ENCODE measurements at regions not wholly inside any gene's neighbourhood (a gene's known extent, or its start where the extent isn't known, plus 50 kb on each side); places are given as distances from the start of the nearest gene placed in this dataset.

DNA sequence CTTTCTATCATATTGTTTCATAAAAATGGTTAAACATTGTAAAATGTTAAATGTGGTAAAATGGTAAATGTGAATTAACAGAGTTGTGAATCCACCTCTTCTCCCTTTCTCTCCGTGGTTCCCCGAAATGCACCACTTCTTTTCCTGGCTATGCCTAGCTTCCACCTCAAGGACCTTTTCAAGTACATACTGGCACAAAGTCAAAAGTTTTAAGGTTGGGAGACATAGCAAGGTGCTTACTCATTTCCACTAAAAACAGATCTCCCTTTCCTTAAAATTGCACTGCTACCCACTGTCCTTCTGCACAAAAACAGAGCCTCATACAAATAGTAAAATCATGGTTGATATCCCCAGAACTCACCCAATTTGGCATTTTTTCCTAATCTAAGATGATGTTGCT is 558.2 kb downstream of the SLITRK6 start:
- FAIRE-seq (no peak), DNase-seq (ENCODE audit: low spot score) (peak; percentile 35)

DNA sequence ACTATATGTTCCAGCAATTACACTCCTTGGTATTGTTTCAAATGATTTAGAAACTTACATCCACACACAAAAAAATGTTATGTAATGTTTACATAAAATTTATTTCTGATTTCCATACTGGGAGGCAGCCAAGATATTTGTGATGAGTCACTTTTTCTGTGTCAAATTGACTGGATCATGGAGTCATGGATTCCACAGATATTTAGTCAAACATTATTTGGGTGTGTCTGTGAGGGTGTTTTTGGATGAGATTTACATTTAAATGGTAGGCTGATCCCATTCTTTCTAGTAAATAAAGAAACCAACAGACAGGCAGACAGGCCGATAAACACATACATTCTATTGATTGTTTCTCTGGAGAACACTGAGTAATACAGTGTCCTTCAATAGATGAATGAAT is 562.8 kb downstream of the SLITRK6 start:
- FAIRE-seq (no peak), DNase-seq (ENCODE audit: low spot score) (peak; percentile 4)

DNA sequence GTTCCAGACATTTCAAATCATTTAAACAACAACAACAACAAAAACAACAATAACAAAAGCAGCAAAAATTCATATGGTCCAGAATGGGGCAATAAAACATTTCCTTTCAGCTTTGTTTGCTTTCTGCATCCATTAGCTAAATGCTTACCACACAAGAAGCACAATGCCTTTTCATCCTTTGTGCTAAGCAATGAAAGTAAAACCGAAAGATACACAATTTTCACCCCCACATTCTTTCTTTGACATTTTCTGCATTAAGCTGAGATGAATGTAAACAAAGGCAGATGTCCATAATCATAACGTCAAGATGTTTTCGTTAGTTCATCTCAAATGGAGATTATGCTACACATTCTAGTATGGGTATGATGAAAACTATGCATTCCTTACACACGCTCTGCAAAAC is 568.5 kb downstream of the SLITRK6 start:
- FAIRE-seq (no peak), DNase-seq (ENCODE audit: low spot score) (no peak)

DNA sequence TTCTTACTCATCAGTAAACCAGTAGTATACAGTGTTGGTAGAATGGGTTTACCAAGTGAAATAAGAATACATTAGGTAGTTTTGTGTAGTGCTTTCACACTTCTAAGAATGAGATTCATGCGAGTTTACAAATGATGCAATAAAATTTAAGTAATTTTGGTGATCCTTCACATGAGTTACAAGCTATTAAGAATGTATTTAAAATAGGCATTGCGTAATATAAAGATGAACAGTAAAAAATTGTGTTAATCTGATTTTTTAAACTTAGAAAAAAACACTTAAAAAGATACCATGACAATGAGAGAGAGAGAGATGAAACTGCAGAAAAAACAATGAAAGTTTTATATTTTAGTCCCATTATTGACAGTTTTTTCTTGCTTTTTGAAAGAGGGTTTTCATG is 570.5 kb downstream of the SLITRK6 start:
- DNase-seq (ENCODE audit: low spot score) (no peak), FAIRE-seq (no peak)

DNA sequence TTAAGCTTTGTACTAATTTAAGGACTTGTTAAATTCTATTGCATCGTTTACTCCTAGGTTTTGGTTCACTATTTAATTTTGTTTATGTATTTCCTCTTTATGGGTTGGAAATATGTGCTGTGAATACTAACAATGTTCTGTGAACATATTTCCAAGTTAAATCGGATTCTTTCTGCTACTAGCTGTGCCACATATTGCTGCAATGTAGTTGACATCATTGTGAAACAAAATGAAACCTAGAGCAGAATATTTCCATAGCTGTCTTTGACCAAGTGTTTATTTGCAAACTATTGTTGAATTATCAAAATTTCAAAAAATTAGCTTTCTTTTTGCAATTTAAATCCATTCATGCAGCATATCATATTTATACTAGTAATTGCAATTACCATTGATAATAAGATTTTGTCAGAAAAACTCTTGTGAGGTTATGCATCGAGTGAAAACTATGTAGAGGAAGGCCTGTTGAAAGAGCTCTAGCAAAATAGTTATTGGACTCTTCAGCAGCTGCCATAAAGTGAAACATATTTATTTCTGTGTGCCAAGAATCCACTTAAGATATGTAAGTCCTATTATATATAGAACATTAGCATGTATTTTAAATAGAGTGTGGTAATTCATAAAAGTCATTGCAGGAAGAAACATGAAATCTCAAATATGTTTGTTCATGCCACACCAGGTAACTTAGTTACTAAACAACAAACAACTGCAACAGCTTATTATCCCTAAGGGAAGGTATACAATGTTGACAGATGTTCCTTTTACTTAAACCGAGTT is 575.1 kb downstream of the SLITRK6 start:
- no peak for DNase-seq (ENCODE audit: low spot score)
- no peak for FAIRE-seq

DNA sequence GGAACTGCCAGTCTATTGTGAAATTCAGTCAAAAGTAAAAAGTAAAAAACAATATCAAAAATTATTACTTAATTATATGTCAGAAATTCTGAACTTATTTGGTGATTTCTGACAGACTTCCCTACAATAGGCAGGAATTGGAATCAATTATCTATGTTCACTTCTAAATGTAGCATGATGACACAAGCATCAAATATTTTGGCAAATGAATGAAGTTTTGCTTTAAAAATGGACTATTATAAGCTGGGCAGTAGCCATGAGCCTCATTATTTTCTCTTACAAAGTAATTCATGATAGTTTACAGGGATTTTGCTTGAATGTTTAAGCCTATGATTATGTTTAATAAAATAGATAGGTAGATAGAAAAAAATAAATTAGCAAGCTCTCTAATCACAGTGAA is 582.6 kb downstream of the SLITRK6 start:
- DNase-seq (ENCODE audit: low spot score) (no peak), FAIRE-seq (no peak)

DNA sequence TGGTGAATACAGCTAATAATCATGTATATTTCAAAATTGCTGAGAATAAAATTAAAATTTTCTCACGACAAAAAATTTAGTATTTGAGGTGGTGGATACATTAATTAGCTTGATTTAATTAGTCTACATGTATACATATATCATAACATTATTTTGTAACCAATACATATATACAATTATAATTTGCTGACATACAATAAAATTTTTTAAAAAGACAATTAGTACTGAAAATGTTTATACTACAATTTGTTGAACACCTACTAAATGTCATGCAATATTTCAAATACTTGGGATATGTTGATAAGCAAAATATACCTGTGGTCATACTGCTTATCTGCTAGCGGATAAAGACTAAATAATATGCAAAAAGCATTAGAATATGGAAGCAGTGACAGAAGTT is 586.5 kb downstream of the SLITRK6 start:
- DNase-seq (ENCODE audit: low spot score) (no peak), FAIRE-seq (no peak)

DNA sequence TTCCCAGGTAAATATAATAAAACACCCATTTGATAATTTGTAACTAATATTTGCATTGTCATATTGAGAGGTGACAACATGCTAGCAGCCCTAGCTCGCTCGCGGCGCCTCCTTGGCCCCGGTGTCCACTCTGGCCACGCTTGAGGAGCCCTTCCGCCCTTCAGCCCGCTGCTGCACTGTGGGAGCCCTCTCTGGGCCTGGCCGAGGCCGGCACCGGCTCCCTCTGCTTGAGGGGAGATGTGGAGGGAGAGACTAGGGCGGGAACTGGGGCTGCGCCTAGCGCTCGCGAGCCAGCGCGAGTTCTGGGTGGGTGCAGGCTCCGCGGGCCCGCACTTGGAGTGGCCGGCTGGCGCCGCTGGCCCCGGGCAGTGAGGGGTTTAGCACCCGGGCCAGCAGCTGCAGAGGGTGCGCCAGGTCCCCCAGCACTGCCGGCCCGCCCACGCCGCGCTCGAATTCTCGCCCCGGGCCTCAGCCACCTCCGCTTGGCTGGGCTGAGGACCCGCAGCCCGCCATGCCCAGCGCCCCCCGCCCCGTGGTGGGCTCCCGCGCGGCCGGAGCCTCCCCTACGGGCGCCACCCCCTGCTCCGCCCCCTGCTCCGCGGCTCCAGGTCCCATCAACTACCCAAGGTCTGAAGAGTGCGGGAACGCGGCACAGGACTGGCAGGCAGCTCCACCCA is 594.4 kb downstream of the SLITRK6 start:
- FAIRE-seq (no peak), DNase-seq (ENCODE audit: low spot score) (no peak)

DNA sequence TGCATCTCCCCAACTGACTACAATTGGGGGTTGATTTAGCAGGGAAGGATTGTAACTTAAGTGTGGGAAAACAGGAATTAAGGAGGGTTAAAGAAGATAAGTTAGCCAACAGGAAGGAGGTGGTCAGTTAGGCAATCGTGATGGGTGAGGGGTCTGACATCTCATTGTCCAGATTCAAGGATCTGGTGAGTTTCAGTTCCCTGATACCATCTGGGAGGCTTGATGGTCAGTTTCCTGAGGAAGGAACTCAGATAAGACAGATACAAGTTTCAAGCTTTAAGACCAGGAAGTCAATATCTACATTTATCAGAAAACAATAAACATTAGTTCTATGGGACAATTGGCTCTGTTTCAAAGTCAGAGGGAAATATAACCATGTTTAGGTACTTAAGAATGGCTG is 601.8 kb downstream of the SLITRK6 start:
- no peak for FAIRE-seq
- no peak for DNase-seq (ENCODE audit: low spot score)

DNA sequence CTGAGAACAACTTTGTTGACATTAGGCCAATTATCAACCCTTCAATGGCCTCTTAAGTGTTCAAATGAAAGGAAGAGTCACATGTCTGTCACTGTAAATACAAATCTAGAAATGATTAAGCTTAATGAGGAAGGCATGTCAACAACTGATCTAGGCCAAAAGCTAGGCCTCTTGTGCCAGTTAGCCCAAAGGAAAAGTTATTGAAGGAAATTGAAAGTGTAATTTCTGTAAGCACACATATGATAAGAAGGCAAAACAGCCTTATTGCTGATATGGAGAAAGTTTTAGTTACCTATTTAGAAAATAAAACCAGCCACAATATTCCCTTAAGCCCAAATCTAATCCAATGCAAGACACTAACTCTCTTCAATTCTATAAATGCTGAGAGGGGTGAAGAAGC is 604.7 kb downstream of the SLITRK6 start:
- FAIRE-seq = no peak
- no peak for DNase-seq (ENCODE audit: low spot score)

DNA sequence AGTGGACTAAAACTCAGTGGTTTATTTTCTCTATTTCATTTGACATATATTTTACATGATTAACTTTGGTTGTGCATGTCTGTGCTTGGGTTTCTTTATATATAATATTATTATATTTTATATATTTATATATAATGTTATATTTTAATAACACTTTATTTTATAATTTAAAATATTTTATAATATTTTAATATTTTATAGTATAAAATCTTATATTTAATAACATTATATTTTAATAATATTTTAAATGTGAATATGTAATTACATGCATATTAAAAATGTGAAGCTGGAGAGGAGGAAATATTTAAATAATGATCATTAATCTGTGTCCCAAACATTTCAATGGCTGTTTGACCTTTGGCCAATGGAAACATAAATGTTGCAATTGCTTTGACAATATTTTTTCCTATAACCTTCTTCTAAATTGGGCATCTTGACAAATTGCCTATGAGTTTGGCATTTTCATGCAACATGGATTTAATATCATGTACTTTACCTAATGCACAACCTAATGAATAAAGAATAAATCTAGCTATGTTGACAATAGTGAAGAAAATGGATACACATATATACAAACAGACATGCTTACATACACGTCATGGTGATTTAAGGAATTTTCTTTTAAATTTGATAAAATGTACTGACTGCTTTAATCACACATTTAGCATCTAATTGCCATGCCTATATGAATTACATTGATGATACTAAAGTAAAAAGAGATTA is 607.1 kb downstream of the SLITRK6 start:
- FAIRE-seq = no peak
- no peak for DNase-seq (ENCODE audit: low spot score)

DNA sequence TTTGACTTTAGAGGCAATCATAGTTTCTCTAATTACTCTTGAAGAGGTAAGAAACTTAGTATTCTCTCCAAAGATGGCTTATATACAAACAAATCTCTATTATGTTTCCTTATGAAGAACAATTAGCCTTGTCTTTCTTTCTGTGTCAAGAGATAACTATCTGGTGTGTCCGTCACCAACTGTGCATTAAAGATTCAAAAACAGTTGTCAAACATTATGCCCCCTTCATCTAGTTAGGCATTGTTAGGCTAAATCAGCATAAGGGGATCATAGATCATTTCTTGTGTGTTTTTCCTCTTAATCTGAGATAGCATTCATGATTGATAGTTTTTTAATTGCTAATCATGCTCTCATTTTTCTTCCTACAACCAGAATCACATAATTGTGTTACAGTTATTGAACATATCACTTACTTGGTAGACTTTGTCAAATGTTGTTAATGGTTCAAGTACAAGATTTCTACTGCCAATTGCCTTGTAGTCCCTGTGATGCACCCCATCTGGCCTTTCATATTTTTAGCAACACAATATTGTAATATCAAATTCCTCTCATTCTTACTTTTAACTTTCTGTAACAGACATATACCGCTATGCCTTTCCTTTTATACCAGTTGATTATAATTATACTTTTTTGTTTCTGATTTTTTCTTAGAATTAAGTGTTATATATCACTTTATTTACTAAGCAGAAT is 612.7 kb downstream of the SLITRK6 start:
- FAIRE-seq = no peak
- no peak for DNase-seq (ENCODE audit: low spot score)

DNA sequence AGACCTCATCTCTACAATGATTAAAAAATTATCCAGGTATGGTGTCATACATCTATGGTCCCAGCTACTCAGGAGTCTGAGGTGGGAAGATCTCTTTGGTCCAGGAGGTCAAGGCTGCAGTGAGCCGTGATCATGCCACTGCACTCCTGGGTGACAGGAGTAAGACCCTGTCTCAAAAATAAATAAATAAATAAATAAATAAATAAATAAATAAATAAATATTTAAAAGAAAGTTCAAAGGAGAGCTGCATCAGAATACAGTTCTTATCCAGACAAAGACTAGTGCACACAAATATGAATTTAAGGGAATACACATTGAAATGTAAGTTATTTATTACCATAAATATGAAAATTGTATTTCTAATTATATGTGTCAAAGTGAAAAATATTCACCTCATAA is 624.9 kb downstream of the SLITRK6 start:
- DNase-seq (ENCODE audit: low spot score) (no peak), FAIRE-seq (no peak)

DNA sequence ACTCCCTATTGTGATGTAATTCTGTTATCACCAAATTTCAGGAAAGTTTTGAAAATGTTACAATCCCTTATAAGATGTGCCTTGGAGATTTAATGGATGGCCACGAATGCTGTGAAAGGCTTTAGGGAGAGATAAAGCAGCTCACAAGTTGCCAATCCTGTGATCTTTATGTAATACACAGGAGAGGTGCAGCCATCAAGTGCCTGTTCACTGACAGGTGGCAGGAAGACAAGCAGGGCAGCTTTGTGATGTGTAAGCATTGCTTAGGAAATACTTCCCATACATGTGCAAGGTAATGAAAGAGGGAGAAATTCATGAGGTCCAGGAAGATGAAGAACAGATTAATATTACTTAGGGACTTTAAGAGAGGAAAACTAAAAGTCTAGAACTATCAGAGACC is 628.8 kb downstream of the SLITRK6 start:
- DNase-seq (ENCODE audit: low spot score) = no peak
- no peak for FAIRE-seq

DNA sequence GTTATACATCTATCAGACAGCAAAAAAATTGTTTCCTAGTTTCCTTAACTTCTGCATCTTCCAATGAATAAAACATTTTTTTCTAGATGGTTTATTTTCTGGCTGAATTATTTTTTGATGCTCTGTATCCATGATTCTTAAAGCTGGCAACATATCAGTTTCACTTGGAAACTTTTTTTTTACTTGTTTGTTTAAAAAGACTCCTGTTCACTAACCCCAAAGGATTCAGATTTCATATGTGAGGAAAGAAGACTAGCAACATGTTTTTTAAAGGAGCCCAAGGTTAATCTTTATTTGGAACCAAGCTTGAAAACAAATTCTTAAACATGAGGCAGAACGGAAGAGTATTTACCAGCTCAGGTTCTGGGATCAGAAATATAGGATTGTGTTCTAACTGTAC is 632.3 kb downstream of the SLITRK6 start:
- DNase-seq (ENCODE audit: low spot score) (no peak), FAIRE-seq (no peak)

DNA sequence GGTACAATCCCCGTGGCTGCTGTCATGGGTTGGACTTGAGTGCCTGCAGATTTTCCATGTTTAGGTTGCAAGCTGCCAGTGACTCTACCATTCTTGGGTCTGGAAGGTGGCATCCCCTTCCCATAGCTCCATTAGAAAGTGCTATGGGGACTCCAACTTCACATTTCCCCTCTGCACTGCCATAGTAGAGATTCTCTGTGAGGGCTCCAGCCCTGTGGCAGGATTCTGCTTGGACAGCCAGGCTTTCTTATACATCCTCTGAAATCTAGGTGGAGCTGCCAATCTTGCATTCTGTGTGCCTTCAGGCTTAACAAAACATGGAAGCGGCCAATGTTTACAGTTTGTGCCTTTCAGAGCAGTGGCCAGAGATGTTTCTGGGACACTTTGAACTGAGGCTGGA is 636.2 kb downstream of the SLITRK6 start:
- FAIRE-seq (no peak), DNase-seq (ENCODE audit: low spot score) (no peak)

DNA sequence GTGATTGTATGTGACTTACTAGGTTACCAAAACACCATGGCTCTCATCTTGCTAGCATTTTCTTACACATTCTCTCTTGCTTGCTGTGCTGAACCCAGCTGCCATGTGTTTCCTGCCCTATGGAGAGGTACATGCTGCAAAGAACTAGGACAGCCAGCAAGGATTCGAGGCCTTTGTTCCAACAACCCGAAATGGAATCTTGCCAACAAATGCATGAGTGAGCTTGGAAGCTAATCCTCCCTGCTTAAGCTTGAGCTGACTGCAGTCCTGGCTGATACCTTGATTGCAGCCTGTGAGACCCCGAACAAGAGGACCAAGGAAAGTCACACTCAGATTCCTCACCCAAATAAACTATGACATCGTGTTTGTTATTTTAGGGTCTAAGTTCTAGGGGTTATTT is 651.2 kb downstream of the SLITRK6 start:
- DNase-seq (ENCODE audit: low spot score) (no peak), FAIRE-seq (no peak)

DNA sequence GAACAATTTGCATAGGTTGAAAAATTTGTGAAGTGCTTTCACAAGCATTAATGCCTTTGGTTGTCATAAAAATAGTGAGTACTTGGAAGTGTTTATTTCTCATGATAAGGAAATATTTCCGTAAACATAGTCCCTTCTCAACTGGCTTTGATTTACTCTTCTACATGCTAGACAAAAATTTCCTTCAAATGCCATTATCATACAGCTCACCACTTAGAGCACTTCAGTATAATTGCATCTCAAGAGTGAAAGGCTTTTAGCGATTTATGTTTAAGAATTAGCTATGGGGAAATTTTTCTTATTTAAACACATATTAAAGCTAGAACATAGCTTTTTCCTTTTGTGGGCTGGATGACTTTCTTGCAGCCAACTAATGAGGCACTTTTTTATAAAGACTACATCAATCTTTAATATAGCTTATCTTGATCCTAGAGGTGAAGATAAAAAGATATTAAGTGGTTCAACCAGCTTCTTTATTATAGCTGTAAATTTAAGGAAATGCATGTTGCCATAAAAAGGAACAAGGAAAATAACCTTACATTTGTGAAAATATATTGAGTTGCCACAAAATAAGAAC is 656.8 kb downstream of the SLITRK6 start:
- FAIRE-seq = no peak
- DNase-seq (ENCODE audit: low spot score) = no peak

DNA sequence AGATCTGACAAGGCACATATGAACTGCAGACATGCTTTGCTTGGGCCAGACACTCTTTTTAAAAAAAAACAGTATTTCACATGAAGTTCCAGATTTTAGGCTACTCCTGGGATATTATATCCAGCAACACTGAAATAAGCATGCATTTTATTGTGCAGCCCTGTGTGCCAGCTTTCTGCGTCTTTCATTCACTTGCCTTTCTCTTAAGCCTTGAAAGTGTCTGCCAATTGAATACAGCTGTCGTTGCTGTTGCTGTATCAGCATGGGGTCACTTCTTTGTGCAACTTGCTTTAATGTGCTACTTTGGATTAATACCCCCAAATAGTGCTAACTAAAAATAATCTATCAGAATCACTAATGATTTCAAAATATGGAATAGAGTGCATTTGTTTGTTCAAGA is 657.8 kb downstream of the SLITRK6 start:
- DNase-seq (ENCODE audit: low spot score) (no peak), FAIRE-seq (no peak)

DNA sequence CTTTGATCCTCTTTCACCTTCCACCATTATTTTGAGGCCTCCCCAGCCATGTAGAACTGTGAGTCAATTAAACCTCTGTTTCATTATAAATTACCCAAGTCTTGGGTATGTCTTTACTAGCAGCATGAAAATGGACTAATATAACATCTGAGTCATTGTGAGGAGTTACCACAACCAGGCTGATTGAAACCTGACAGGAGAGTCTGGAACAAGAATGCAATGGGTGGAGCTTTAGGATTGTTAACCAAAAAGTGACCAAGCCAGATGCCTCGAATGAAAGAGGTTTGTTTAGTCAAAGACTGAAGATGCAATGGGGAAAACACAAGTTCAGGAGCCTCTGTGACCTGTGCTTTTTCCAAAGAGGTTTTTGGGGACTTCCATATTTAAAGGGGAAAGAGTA is 659.0 kb downstream of the SLITRK6 start:
- DNase-seq (ENCODE audit: low spot score) (peak; percentile 2), FAIRE-seq (no peak)

DNA sequence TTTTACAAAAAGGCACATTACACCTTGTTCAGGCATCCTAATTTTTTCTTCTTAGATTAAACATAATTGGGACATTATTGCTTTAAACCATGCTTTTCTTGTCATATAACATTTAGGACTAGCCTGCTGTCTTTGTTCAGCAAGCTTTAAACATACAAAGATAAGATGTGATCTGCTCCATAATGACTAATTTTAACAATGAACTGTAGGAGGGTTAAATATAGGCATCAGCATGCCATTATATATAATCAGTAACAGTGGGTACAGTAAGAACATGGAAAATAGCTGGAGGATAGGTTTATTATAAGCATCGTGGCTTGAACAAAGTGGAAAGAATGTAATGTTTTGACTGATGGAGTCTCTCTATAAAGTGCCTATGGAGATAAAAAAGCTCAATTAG is 661.7 kb downstream of the SLITRK6 start:
- DNase-seq (ENCODE audit: low spot score) = no peak
- no peak for FAIRE-seq

DNA sequence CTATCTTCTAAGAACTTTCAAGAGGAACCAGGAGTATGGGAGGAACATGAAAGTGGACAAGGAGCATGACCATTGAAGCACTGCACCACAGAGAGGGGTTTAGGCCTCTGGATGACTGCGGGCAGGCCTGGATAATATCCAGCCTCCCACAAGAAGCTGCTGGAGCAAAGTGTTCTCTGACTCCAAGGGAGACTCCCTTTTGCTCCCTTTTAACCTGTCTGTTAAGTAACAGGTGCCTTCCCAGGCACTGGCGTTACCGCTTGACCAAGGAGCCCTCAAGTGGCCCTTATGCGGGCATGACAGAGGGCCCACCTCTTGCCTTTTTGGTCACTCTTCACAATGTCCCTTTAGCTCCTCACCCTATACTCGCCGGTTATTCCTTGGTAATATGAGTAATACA is 666.2 kb downstream of the SLITRK6 start:
- no peak for FAIRE-seq
- DNase-seq (ENCODE audit: low spot score) = no peak
